GM21737 (cell line): ENCODE measurements at regions not wholly inside any gene's neighbourhood (a gene's known extent, or its start where the extent isn't known, plus 50 kb on each side); places are given as distances from the start of the nearest gene placed in this dataset.

Experiments
- ATAC-seq: cut with Tn5 transposase; IDR thresholded peaks from one replicate; pipeline ENCODE4 v1.9.1; 2021; ENCODE audit warnings: mild to moderate bottlenecking, moderate library complexity; ENCODE audit not compliant: unreplicated experiment

GRCh38 chr6:4591218-4591617 is 185.0 kb upstream of the CDYL start:
- ATAC-seq = no peak

DNA sequence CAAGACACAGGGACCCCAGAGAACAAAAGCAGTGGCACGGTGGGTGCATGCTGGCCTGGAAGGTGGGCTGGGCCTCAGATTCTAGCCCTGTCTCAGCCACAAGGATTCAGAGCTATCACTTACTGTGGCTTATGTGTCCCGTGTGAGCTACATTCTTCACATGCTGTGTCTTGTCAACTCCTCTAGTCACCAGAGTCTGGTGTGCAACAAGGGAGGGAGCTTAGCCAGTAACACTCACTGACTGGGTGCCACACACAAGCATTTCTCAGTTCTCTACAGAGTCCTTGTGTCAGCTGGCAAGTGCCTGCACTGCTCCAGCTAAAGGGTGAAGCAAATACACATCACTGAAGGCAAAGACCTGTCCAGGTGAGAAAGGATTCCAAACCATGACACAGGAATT is 186.9 kb upstream of the CDYL start:
- ATAC-seq = no peak

GRCh38 chr6:4588581-4588980 is 187.6 kb upstream of the CDYL start:
- no peak for ATAC-seq

GRCh38 chr6:4588163-4588562 is 188.0 kb upstream of the CDYL start:
- ATAC-seq = no peak

- no peak for ATAC-seq
Measured at GRCh38 chr6:4587171-4587570, 189.0 kb upstream of the CDYL start.

DNA sequence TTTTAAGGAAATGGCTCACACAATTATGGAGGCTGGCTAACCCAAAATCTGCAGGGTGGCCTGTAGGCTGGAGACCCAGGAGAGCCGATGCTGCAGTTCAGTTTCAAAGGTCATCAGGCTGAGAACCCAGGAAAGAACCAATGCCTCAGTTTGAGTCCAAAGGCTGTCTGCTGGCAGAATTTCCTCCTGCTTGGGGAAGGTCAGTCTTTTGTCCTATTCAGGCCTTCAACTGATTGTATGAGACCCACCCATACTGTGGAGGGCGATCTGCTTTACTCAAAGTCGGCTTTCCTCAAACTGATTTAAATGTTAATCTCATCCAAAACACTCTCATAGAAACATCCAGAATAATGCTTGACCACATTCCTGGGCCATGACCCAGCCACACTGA is 189.7 kb upstream of the CDYL start:
- no peak for ATAC-seq

GRCh38 chr6:4585682-4586468 is 190.3 kb upstream of the CDYL start:
- ATAC-seq = no peak

- ATAC-seq = no peak
Measured at GRCh38 chr6:4584801-4585200, 191.4 kb upstream of the CDYL start.

- no peak for ATAC-seq
Measured at GRCh38 chr6:4582506-4583417, 193.4 kb upstream of the CDYL start.

DNA sequence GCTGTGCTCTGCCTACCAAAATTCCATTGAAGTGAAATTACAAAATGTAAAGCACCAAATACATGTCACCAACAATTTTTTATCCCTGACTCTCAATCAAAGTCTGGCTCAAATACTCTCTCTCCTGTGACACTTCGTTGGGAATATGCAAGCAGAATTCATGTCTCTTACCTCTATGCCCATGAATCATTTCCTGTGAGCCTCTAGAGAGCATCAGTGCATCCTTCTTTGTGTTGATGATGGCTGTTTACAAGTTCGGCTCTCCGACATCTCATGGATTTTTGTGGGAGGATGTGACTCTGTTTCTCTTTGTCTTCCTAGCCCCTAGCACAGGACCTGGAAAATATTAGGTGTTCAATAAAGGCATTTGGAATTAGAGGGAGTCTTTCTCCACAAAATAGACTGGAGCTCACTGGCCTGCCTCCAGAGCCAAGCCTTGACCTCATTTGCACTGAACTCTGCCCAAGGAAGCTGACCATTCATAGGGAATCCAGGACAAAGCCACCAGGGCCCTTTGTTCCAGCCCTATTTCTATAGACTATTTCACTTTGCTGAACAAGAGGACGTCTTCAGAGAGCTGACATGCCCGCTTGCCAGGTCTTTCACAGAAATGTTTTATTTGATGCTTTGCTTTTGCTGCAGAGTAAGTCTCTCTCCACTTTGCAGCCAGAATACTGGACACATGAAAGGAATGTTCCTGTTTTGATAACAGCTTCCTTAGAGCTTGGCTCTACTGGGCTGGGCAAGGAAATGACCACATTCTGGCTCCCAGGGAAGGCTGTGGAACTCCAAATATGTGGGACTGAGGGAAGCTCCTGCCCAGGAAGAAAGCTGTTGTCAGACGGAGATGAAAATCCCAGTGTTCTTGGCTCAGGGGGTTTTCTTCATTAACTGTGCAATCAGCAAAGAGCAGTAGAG is 194.5 kb upstream of the CDYL start:
- no peak for ATAC-seq

DNA sequence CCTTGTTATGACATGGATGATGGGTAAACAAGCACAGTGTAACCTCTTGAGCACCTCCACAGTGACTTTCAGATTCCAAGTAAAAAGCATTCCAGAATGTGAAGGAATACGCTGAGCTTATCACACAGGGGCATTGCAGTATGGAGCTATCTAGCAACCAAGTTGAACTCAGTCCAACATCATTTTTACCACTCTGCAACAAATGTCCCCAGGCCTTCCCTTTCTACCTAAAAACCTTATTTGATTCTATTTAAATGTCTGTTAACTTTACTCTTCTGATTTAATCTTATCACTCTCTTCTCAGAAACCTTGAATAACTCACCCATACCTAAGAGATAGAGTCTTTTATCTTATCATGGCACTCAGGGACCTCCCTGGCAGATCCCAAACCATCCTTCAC is 195.8 kb upstream of the CDYL start:
- ATAC-seq = no peak

DNA sequence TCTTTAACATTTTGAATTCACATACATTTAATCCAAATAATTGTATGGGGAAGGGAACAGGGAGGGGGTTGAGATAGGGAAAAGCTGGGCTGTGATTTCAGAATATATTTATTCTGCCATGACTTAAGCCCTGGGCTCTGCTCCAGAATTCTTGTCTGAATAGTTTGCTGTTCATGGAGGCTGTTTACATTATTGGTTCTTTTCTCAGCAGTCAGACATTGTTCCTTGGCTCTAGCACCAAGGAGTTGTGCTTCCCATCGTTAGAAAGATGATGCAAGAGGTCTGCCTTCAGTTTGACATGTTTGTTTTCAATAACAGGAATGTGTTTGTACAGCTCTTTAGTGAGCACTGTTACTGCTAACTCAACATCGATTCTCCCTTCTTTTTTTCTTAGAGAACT is 198.8 kb upstream of the CDYL start:
- ATAC-seq = no peak

GRCh38 chr6:4575714-4576113 is 200.5 kb upstream of the CDYL start:
- no peak for ATAC-seq

DNA sequence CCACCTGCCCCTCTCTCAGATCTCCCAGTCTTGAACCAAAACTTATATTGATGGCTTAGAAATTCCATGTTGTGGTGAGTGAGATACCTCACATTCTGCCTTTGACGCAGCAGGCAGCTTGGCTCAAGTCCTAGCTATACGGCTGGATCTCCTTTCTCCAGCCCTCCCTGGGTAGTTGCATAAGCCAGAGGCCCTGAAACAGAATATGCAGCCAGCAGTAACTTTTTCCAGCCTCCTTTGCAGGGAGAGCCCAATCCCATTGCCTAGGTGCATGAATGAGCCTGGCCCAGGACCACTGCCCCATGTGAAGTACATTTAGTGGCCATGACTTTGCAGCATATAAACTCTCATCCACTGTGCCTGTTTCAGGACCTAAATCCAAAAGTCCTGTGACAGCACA is 202.2 kb upstream of the CDYL start:
- ATAC-seq = no peak

DNA sequence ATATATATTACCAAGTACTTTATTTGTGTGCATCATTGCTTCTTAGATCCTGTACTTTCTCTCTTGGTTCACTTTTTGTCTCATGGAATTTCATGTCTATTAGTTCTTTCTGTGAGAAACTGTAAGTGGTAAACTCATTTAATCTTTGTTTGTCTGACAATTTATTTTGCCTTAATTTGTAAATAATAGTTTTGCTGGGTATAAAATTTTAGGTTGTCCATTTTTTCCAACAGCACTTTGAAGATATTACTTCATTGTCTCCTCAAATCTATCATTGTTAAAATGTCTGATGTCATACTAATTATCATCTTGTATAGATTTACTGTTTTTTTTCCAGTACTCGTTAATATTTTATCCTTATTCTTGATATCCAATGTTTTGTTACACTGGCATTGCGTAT is 205.2 kb upstream of the CDYL start:
- ATAC-seq = no peak

DNA sequence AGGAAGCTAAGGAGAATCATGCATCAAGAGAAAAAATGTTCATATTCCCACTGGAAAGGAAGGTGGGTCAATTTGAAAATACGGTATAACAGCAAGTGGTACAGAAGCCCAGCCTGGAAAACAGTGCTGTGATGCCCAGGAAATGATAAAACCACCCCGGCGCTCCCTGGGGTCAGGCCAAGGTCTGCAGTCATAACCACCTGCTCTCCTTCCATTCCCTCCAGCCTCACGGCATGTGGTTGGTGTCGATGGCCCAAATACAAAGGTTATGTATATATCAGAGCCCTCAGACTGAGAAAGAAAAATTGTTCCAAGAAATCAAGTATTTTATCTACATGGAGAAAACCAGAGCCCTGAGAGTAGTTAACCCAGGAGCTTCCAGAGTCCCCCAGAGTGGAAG is 208.1 kb upstream of the CDYL start:
- ATAC-seq = no peak

- ATAC-seq = no peak
Measured at GRCh38 chr6:4567141-4567540, 209.1 kb upstream of the CDYL start.

GRCh38 chr6:4565301-4566250 is 210.6 kb upstream of the CDYL start:
- no peak for ATAC-seq

GRCh38 chr6:4564801-4565271 is 211.4 kb upstream of the CDYL start:
- no peak for ATAC-seq

- ATAC-seq = no peak
Measured at GRCh38 chr6:4563877-4564276, 212.3 kb upstream of the CDYL start.
